ENCODE measurements at regions not wholly inside any gene's neighbourhood (a gene's known extent, or its start where the extent isn't known, plus 50 kb on each side); places are given as distances from the start of the nearest gene placed in this dataset.

DNA sequence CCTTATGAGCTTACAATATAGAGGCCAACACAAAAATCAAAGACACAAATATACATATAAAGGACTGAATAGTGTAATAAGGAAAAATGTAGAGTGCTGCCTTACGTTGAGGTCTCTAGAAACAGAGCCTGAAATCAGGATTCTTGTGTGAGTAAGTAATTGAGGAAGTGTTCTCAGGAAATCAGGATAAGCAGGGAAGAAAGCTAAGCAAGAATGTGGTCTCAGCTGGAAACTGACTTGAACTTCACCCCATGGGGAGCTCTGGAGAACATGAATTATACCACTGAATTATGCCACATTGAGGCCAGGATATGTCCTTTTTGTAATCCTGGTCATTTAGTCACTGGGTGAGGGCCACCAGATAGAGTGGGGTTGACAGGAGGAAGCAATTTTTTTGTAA is 191.9 kb downstream of the ETV1 start:
- Histone ChIP-seq H3K27ac (ENCODE audit: low read length) (no peak overlapping the region), H3K27me3 (ENCODE audit: low read depth, low read length) (no peaks in the 10 kb centered on the region), H3K4me1 (ENCODE audit: low read length) (no peaks in the 10 kb centered on the region), H3K9me3 (ENCODE audit: insufficient read depth, low read length) (no peaks in the 10 kb centered on the region), H3K36me3 (replicated peaks; ENCODE audit: low read depth, low read length) (no peaks in the 10 kb centered on the region), H3K79me2 (ENCODE audit: low read length) (no peaks in the 10 kb centered on the region), H3K9ac (ENCODE audit: low read length) (no peak overlapping the region), H2AFZ (ENCODE audit: low read depth, low read length) (no peak overlapping the region), H4K20me1 (ENCODE audit: insufficient read depth, low read length) (no peaks in the 10 kb centered on the region), H3K4me3 (ENCODE audit: low read length) (no peak overlapping the region), H3K4me2 (ENCODE audit: low read length) (no peak overlapping the region)
- TF ChIP-seq, protein P1, sequence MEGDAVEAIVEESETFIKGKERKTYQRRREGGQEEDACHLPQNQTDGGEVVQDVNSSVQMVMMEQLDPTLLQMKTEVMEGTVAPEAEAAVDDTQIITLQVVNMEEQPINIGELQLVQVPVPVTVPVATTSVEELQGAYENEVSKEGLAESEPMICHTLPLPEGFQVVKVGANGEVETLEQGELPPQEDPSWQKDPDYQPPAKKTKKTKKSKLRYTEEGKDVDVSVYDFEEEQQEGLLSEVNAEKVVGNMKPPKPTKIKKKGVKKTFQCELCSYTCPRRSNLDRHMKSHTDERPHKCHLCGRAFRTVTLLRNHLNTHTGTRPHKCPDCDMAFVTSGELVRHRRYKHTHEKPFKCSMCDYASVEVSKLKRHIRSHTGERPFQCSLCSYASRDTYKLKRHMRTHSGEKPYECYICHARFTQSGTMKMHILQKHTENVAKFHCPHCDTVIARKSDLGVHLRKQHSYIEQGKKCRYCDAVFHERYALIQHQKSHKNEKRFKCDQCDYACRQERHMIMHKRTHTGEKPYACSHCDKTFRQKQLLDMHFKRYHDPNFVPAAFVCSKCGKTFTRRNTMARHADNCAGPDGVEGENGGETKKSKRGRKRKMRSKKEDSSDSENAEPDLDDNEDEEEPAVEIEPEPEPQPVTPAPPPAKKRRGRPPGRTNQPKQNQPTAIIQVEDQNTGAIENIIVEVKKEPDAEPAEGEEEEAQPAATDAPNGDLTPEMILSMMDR (IDR thresholded peaks at IDR 0.05; ENCODE audit: low read depth, low read length) = no peak

DNA sequence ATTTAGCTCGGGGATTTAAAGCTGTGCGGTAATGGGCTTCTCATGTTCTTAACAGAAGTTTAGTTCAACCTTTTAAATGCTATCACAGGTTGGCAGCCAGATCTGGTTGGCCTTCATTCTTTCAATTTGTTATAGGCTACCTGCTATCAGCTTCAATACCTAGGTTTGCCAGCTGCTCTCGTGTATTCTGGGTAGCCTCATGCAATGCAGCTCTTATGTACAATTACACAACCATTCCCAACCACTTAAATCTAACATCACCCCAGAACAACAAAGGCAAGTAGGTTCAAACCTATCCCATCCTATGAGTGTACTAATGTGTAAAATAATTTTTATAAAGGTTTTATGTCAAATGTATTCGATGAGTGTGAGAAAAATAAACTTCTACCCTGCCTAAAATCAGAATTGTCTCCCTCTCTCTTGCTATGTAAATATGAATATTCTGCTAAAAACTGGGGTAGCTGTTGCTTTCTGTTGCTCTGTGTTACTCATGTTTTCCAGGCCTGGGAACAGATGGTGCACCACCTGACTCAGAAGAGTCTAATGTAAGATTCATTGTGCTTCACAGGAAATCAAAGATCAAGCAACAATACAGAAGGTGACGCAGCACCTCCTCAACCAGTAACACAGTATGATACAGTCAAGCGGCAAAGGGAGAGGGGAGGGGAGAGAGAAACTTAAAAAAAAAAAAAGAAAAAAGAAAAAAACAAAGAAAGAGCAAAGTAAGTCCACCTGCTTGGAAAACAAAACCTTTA is 188.6 kb downstream of the ETV1 start:
- Histone ChIP-seq H3K4me3 (ENCODE audit: low read length) (no peak overlapping the region), H3K4me2 (ENCODE audit: low read length) (no peak overlapping the region), H3K36me3 (replicated peaks; ENCODE audit: low read depth, low read length) (no peaks in the 10 kb centered on the region), H3K9ac (ENCODE audit: low read length) (no peak overlapping the region), H3K9me3 (ENCODE audit: insufficient read depth, low read length) (no peaks in the 10 kb centered on the region), H3K27me3 (ENCODE audit: low read depth, low read length) (no peaks in the 10 kb centered on the region), H2AFZ (ENCODE audit: low read depth, low read length) (no peak overlapping the region), H3K4me1 (ENCODE audit: low read length) (no peaks in the 10 kb centered on the region), H3K79me2 (ENCODE audit: low read length) (no peaks in the 10 kb centered on the region), H4K20me1 (ENCODE audit: insufficient read depth, low read length) (no peaks in the 10 kb centered on the region), H3K27ac (ENCODE audit: low read length) (no peak overlapping the region)
- no peak for TF ChIP-seq EZH2phosphoT487 (IDR thresholded peaks at IDR 0.05; ENCODE audit: low read depth)
- TF ChIP-seq, protein P1 (IDR thresholded peaks at IDR 0.05; ENCODE audit: low read depth, low read length) = no peak

DNA sequence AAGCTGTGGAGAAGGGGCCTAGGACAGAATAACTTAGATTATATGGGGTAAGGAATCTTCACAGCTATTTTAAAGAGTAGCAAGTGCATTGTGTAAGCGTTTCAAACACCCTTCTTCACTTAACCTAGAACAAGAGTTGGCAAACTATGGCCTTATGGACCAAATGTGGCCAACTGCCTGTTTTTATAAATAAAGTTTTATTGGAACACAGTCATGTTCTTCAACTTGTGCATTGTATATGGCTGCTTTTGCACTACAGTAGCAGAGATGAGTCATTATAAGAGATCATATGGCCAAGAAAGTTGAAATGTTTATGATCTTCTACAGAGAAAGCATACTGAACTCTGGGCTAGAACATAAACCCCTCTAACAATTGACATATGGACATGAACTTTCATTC is 187.8 kb downstream of the ETV1 start:
- no peaks in the 10 kb centered on the region for H3K79me2 ChIP-seq (ENCODE audit: low read length)
- no peaks in the 10 kb centered on the region for H3K27me3 ChIP-seq (ENCODE audit: low read depth, low read length)
- H3K27ac ChIP-seq (ENCODE audit: low read length) = no peak overlapping the region
- H3K9me3 ChIP-seq (ENCODE audit: insufficient read depth, low read length) = no peaks in the 10 kb centered on the region
- TF ChIP-seq EZH2phosphoT487 (IDR thresholded peaks at IDR 0.05; ENCODE audit: low read depth) = no peak
- TF ChIP-seq, protein P1 (IDR thresholded peaks at IDR 0.05; ENCODE audit: low read depth, low read length) = no peak
- H3K4me2 ChIP-seq (ENCODE audit: low read length) = no peak overlapping the region
- H3K4me3 ChIP-seq (ENCODE audit: low read length) = no peak overlapping the region
- H3K9ac ChIP-seq (ENCODE audit: low read length) = no peak overlapping the region
- no peaks in the 10 kb centered on the region for H4K20me1 ChIP-seq (ENCODE audit: insufficient read depth, low read length)
- no peaks in the 10 kb centered on the region for H3K4me1 ChIP-seq (ENCODE audit: low read length)
- H3K36me3 ChIP-seq (replicated peaks; ENCODE audit: low read depth, low read length) = no peaks in the 10 kb centered on the region
- no peak overlapping the region for H2AFZ ChIP-seq (ENCODE audit: low read depth, low read length)

DNA sequence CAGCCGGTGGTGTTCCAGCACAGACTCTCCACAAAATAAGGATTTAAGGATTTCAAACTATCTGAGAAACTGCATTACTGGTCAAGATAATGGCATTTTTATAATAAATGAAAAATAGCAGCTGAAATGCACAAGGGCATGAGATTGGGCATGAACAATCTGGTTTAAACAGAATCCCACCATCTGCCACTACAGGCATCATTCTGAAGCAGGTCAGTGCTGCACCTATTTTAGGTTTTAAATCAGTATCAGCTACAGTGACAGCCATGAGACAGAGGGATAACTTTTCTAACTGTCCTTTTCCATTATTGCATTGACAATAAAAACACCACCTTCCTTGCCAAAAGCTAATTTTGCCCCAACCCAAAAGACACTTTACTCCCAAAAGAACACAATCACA is 186.8 kb downstream of the ETV1 start:
- Histone ChIP-seq H3K4me2 (ENCODE audit: low read length) (no peak overlapping the region), H4K20me1 (ENCODE audit: insufficient read depth, low read length) (no peaks in the 10 kb centered on the region), H3K27ac (ENCODE audit: low read length) (no peak overlapping the region), H3K4me1 (ENCODE audit: low read length) (no peaks in the 10 kb centered on the region), H3K79me2 (ENCODE audit: low read length) (no peaks in the 10 kb centered on the region), H2AFZ (ENCODE audit: low read depth, low read length) (no peak overlapping the region), H3K4me3 (ENCODE audit: low read length) (no peak overlapping the region), H3K36me3 (replicated peaks; ENCODE audit: low read depth, low read length) (no peaks in the 10 kb centered on the region), H3K9ac (ENCODE audit: low read length) (no peak overlapping the region), H3K9me3 (ENCODE audit: insufficient read depth, low read length) (no peaks in the 10 kb centered on the region), H3K27me3 (ENCODE audit: low read depth, low read length) (no peaks in the 10 kb centered on the region)
- TF ChIP-seq, protein P1 (IDR thresholded peaks at IDR 0.05; ENCODE audit: low read depth, low read length) = no peak
- no peak for TF ChIP-seq EZH2phosphoT487 (IDR thresholded peaks at IDR 0.05; ENCODE audit: low read depth)

Measured in OCI-LY3 (cell line).